ENCODE measurements at regions not wholly inside any gene's neighbourhood (a gene's known extent, or its start where the extent isn't known, plus 50 kb on each side); places are given as distances from the start of the nearest gene placed in this dataset.

DNA sequence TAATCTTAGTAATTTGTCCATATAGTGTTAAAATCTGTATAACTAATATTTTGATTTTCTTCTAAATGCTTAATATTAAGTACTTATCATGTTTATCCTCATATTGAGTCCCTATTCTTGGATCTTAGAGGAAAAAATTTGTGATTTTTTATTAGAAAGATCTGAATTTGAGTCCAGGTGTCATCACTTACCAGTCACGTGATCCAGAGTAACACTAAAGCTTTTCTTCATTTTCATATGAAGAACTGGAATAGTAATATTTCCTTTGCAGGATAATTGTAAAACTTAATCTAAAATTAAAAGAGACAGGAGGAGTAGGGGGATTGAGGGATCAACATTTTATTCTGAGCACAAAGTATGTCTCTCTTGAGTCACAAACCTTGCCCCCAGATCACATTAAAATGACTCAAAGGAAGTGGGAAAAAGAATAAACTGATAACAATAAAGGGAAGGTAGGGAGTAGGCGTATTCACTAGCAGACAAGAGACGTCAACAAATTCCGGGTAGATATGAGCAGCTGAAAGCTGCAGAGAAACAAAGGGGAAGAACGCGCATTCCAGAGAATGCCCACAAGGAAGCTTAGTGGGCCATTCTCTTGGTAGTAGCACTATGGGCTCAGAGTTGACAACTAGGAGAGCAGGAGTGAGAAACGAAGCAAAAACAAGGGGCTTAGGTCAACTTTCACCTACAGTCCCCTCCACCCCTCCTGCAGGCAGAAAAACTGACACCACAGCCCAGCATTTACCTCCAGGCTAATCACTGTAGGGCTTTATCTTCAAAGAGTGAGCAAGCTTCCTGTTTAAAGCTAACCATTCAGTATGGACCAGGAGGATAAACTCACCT lies 123.1 kb downstream of the SPRY2 start:
- TF ChIP-seq, protein P1, sequence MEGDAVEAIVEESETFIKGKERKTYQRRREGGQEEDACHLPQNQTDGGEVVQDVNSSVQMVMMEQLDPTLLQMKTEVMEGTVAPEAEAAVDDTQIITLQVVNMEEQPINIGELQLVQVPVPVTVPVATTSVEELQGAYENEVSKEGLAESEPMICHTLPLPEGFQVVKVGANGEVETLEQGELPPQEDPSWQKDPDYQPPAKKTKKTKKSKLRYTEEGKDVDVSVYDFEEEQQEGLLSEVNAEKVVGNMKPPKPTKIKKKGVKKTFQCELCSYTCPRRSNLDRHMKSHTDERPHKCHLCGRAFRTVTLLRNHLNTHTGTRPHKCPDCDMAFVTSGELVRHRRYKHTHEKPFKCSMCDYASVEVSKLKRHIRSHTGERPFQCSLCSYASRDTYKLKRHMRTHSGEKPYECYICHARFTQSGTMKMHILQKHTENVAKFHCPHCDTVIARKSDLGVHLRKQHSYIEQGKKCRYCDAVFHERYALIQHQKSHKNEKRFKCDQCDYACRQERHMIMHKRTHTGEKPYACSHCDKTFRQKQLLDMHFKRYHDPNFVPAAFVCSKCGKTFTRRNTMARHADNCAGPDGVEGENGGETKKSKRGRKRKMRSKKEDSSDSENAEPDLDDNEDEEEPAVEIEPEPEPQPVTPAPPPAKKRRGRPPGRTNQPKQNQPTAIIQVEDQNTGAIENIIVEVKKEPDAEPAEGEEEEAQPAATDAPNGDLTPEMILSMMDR (optimal IDR thresholded peaks at IDR 0.05 in 1 of 3, IDR thresholded peaks at IDR 0.05 in 1 of 3, conservative IDR thresholded peaks at IDR 0.05 in 1 of 3; ENCODE audit: extremely low read depth in 1 of 3, insufficient read depth in 2 of 3, low read length in 3 of 3): no peak
- TF ChIP-seq EZH2 (IDR thresholded peaks at IDR 0.05; ENCODE audit: low read length): no peak

All from keratinocyte (primary cell).